CD4-positive, alpha-beta T cell treated with Interleukin-15 for 4 hours (primary cell): ENCODE measurements at regions not wholly inside any gene's neighbourhood (a gene's known extent, or its start where the extent isn't known, plus 50 kb on each side); places are given as distances from the start of the nearest gene placed in this dataset.

Experiments used
- DNase-seq: peaks from one replicate; pipeline ENCODE4 v3.0.0-alpha.2; 2020; ENCODE audit warnings: low spot score

DNA sequence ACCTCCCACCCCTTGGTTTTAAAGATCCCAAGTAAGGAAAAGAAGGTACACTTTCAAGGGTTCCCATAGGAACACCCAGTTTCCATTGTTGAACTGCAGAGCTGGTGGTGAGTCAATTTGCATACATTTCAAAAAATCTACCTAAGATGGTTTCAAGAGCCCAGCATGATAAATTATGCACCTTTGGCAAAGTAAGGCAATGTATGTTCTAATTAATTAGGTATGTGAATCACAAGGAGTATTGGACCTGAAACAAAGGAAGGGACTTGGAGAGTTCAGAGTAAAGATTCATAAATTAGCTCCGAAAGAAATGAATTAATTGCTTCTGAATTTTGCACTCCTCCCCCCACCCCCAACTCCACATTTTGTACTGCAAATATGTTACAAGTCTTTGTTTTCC is 459.7 kb downstream of the LRATD1 start:
- DNase-seq = no peak

DNA sequence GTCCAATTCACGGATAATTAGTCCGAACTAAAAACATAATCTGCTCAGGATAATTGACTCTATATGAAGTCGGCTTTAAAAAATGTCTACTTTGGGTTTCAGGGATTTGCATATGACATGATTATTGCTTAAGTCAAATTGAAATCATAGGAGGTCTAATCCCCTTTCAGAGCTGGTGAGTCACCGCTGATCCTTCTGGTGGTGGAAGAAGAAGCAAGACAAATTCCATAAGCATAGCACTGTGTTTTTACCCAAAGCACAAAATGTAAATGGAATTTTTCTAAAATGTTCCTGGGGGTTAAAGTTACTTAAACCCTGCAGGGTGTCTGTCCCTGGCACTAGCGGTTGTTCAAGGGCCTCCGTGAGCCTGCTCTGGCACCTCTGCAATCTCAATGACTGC is 460.2 kb downstream of the LRATD1 start:
- no peak for DNase-seq

DNA sequence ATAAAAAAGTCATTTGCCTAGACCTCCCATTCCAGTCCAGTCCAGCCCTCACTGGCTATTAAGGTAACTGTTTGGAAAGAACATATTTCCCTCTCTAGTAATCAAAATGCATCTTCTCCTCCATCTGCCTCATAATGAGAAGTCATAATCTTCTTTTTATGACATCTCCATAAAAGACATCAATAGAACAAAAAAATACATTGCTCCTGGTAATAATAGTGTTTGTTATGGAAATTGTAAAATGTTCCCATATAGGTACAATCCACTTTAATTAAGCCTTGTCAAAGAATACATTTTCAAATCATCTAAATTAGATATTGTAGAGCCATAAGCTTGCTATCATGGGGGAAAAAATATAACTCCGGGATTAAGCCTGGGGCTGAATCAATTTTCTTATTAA is 461.6 kb downstream of the LRATD1 start:
- DNase-seq = no peak

DNA sequence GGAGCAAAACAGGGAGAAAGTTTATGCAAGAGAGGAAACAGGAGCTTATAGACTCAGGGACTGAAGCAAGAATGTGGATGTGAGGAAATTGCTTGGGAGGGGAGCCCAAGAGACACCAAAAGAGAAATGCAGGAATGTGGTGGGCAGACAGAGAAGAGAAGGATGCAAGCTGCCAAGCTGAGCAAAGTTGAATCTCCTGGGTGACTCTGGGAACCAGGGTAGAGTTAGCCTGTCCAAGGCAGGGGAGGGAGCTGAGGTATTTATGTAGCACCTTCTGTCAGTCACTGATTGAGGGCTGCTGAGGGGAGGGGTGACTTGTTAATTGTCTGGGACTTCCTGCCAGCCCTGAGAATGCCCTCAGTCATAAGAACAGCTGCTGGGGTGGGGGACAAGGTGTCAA is 464.3 kb downstream of the NBAS start:
- no peak for DNase-seq

DNA sequence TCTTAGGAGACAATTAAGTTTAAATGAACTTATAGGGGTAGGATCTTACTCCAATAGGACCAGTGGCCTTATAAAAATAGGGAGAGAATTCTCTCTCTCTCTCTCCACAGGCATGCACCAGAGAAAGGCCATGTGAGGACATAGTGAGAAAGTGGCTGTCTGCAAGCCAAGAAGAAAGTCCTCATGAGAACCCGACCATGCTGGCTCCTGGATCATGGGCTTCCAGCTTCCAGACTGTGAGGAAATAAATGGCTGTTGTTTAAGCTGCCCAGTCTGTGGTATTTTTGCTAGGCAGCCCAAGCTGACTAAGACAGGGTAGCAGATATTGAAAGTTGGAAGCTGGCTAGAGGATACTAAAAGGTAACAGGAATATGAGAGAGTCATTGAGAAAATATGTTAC is 454.0 kb downstream of the NBAS start:
- no peak for DNase-seq

DNA sequence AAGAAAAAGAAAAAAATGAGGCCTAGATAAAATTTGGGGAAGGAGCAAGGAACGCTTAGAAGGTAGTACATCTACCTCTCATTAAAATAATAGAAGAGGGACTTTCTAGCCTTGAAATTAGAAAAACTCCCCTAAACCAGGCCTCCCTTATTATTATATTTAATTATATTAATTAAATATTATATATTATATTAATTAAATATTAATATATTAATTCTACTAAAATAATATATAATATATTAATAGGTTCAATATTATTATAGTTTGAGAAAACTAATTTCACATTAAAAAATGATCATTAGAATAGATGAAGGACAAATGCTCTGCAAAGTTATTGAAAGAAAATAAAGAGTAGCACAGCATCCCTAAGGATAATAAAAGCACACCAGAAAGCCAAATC is 449.4 kb downstream of the NBAS start:
- DNase-seq = no peak

DNA sequence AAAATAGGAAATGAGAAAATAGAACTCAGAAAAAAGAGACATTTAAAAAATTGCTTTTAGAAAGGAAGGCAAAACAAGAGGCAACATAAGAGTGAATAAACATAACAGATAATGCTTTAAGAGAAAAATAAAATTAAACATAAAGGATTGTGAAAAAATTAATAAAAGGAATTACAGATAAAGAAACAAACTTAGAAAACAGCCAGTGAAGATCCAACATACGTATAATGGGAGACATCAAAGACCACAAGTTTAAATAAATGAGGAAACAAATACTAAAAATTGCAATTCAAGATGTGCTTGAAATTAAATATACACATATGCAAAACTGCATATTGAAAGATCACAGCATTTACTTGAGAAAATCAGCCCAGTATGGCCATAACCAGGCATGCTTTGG is 448.9 kb downstream of the NBAS start:
- DNase-seq = no peak

DNA sequence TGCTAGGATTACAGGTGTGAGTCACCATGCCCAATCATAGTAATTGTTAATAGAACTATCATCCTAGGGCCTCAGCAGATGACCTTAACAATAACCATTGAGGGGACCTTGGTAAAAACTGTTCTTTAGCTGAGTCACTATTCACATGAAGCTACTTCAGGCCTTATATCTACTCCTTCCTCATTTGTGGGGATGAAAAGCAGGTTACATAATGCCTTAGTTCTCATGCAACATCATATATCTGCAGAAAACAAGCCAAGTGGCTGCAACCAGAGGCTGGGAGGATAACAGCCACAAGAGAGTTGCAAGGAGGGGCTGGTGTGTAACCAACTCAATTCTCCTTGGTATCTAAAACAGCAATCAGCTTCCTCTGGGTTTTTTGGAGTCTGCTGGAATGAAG is 445.4 kb downstream of the NBAS start:
- no peak for DNase-seq

DNA sequence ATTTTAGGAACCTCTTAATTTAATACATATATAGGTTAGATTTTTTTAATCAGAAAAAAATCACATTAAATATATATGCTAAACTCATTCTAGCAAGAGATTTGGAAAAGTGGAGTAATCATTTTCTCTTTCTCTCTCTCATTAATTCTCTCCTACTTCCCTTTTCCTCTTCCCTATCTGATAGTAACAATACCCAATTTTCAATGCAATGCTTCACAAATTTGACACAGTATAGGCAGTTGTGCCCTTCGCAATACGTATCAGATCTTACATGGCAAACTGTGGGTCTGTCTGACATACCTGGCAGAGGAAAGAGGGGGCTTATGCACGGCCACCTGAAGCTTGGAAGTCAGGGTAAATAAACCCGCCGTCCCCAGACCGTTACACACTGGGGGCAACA is 444.3 kb downstream of the NBAS start:
- no peak for DNase-seq
